Mucosa of rectum (tissue), 2 donors: ENCODE measurements at regions not wholly inside any gene's neighbourhood (a gene's known extent, or its start where the extent isn't known, plus 50 kb on each side); places are given as distances from the start of the nearest gene placed in this dataset.

ENCODE experiments used
- H3K27ac ChIP-seq, 2 donors: one replicate each; pipeline ENCODE4 v1.7.0; 2013; ENCODE audit warnings: inconsistent platforms in 2 of 2, low read depth in 2 of 2, low read length in 2 of 2
- H3K27me3 ChIP-seq, 2 donors: one replicate each; pipeline ENCODE4 v1.7.0; 2013; ENCODE audit warnings: low read length in 2 of 2; ENCODE audit not compliant: control insufficient read depth in 2 of 2, insufficient read depth in 2 of 2
- H3K36me3 ChIP-seq, 2 donors: one replicate each; pipeline ENCODE4 v1.7.0; 2013; ENCODE audit warnings: low read length in 2 of 2; ENCODE audit not compliant: control insufficient read depth in 2 of 2, insufficient read depth in 2 of 2
- H3K4me1 ChIP-seq, 2 donors: one replicate each; pipeline ENCODE4 v1.7.0; 2013; ENCODE audit warnings: low read length in 2 of 2, mild to moderate bottlenecking in 1 of 2; ENCODE audit not compliant: control insufficient read depth in 2 of 2, insufficient read depth in 2 of 2
- H3K4me3 ChIP-seq, 2 donors: one replicate each; pipeline ENCODE4 v1.7.0; 2013; ENCODE audit warnings: low read length in 2 of 2
- H3K9ac ChIP-seq, 2 donors: one replicate each; pipeline ENCODE4 v1.7.0; 2013; ENCODE audit warnings: low read length in 2 of 2, low read depth in 1 of 2, mild to moderate bottlenecking in 1 of 2
- H3K9me3 ChIP-seq, 2 donors: one replicate each; pipeline ENCODE4 v1.7.0; 2013; ENCODE audit warnings: low read length in 2 of 2; ENCODE audit not compliant: control insufficient read depth in 2 of 2
- donor health status: healthy.
- donor health status: Normal muscosa, but diverticular disease.

- Histone ChIP-seq H3K36me3 (no peaks in the 10 kb centered on the region), H3K9me3 (no peaks in the 10 kb centered on the region), H3K27ac (no peak overlapping the region), H3K9ac (no peak overlapping the region), H3K4me1 (no peaks in the 10 kb centered on the region), H3K4me3 (no peak overlapping the region), H3K27me3 (no peaks in the 10 kb centered on the region)
These were observed 225.2 kb upstream of the PGRMC2 start for GRCh38 chr4:128512767-128513322.

- no peaks in the 10 kb centered on the region for H3K36me3 ChIP-seq
- no peak overlapping the region for H3K4me3 ChIP-seq
- H3K27ac ChIP-seq: no peak overlapping the region
- no peaks in the 10 kb centered on the region for H3K4me1 ChIP-seq
- H3K27me3 ChIP-seq: no peaks in the 10 kb centered on the region
- no peak overlapping the region for H3K9ac ChIP-seq
- H3K9me3 ChIP-seq: no peaks in the 10 kb centered on the region
These were observed 224.5 kb upstream of the PGRMC2 start for GRCh38 chr4:128512161-128512560.

GRCh38 chr4:128510850-128511249 is 223.2 kb upstream of the PGRMC2 start:
- Histone ChIP-seq H3K4me3 (no peak overlapping the region), H3K36me3 (no peaks in the 10 kb centered on the region), H3K4me1 (no peaks in the 10 kb centered on the region), H3K27ac (no peak overlapping the region), H3K27me3 (no peaks in the 10 kb centered on the region), H3K9ac (no peak overlapping the region), H3K9me3 (no peaks in the 10 kb centered on the region)

GRCh38 chr4:128502818-128503527 is 215.4 kb upstream of the PGRMC2 start:
- Histone ChIP-seq H3K4me1 (no peaks in the 10 kb centered on the region), H3K27me3 (no peaks in the 10 kb centered on the region), H3K36me3 (no peaks in the 10 kb centered on the region), H3K27ac (no peak overlapping the region), H3K9ac (no peak overlapping the region), H3K9me3 (peaks cover 0 to 4% of the 10 kb centered on the region in 2 donors), H3K4me3 (no peak overlapping the region)

GRCh38 chr4:128501239-128501638 is 213.6 kb upstream of the PGRMC2 start:
- H3K27ac ChIP-seq: no peak overlapping the region
- H3K9ac ChIP-seq: no peak overlapping the region
- H3K9me3 ChIP-seq: peaks cover 0 to 4% of the 10 kb centered on the region in 2 donors
- H3K4me3 ChIP-seq: no peak overlapping the region
- no peaks in the 10 kb centered on the region for H3K4me1 ChIP-seq
- no peaks in the 10 kb centered on the region for H3K27me3 ChIP-seq
- no peaks in the 10 kb centered on the region for H3K36me3 ChIP-seq

- no peaks in the 10 kb centered on the region for H3K4me1 ChIP-seq
- H3K4me3 ChIP-seq: no peak overlapping the region
- no peak overlapping the region for H3K9ac ChIP-seq
- H3K36me3 ChIP-seq: no peaks in the 10 kb centered on the region
- H3K9me3 ChIP-seq: no peaks in the 10 kb centered on the region
- no peaks in the 10 kb centered on the region for H3K27me3 ChIP-seq
- H3K27ac ChIP-seq: no peak overlapping the region
These were observed 200.6 kb upstream of the PGRMC2 start for GRCh38 chr4:128488055-128488705.

- H3K27me3 ChIP-seq: no peaks in the 10 kb centered on the region
- no peaks in the 10 kb centered on the region for H3K4me1 ChIP-seq
- H3K36me3 ChIP-seq: no peaks in the 10 kb centered on the region
- H3K9ac ChIP-seq: no peak overlapping the region
- no peak overlapping the region for H3K27ac ChIP-seq
- H3K4me3 ChIP-seq: no peak overlapping the region
- H3K9me3 ChIP-seq: peaks cover 0 to 3% of the 10 kb centered on the region in 2 donors
These were observed 197.3 kb upstream of the PGRMC2 start for GRCh38 chr4:128484896-128485295.

- H3K36me3 ChIP-seq: no peaks in the 10 kb centered on the region
- H3K4me3 ChIP-seq: no peak overlapping the region
- no peaks in the 10 kb centered on the region for H3K27me3 ChIP-seq
- peaks cover 0 to 3% of the 10 kb centered on the region in 2 donors for H3K9me3 ChIP-seq
- no peak overlapping the region for H3K9ac ChIP-seq
- no peak overlapping the region for H3K27ac ChIP-seq
- H3K4me1 ChIP-seq: no peaks in the 10 kb centered on the region
These were observed 196.2 kb upstream of the PGRMC2 start for GRCh38 chr4:128483816-128484215.

GRCh38 chr4:128483041-128483440 is 195.4 kb upstream of the PGRMC2 start:
- no peaks in the 10 kb centered on the region for H3K4me1 ChIP-seq
- H3K4me3 ChIP-seq: no peak overlapping the region
- no peaks in the 10 kb centered on the region for H3K27me3 ChIP-seq
- no peak overlapping the region for H3K27ac ChIP-seq
- H3K9ac ChIP-seq: no peak overlapping the region
- H3K9me3 ChIP-seq: peaks cover 0 to 3% of the 10 kb centered on the region in 2 donors
- no peaks in the 10 kb centered on the region for H3K36me3 ChIP-seq

- Histone ChIP-seq H3K4me1 (no peaks in the 10 kb centered on the region), H3K27ac (no peak overlapping the region), H3K9ac (no peak overlapping the region), H3K27me3 (no peaks in the 10 kb centered on the region), H3K36me3 (no peaks in the 10 kb centered on the region), H3K9me3 (peaks cover 0 to 3% of the 10 kb centered on the region in 2 donors), H3K4me3 (no peak overlapping the region)
These were observed 194.3 kb upstream of the PGRMC2 start for GRCh38 chr4:128481752-128482480.
